Thyroid gland (tissue), 4 donors: ENCODE measurements at regions not wholly inside any gene's neighbourhood (a gene's known extent, or its start where the extent isn't known, plus 50 kb on each side); places are given as distances from the start of the nearest gene placed in this dataset.

Experiments
- POLR2A ChIP-seq, 2 donors: fragments of 450-650 bp; IDR thresholded peaks; one replicate each; pipeline ENCODE4 v1.6.1; 2017; ENCODE audit warnings: antibody characterized with exemption in 2 of 2, mild to moderate bottlenecking in 2 of 2, moderate library complexity in 1 of 2
- TF ChIP-seq, protein P1 (sequence below), 6 experiments: fragments of 200-600 bp in 3 of 6; fragments of 450-650 bp in 3 of 6; sonication (generic) in 3 of 6; IDR thresholded peaks; one replicate each; pipeline ENCODE4 v1.5.1; 2016 to 2019; ENCODE audit warnings: antibody characterized with exemption in 6 of 6, mild to moderate bottlenecking in 2 of 6, inconsistent platforms in 1 of 6, moderate library complexity in 1 of 6

DNA sequence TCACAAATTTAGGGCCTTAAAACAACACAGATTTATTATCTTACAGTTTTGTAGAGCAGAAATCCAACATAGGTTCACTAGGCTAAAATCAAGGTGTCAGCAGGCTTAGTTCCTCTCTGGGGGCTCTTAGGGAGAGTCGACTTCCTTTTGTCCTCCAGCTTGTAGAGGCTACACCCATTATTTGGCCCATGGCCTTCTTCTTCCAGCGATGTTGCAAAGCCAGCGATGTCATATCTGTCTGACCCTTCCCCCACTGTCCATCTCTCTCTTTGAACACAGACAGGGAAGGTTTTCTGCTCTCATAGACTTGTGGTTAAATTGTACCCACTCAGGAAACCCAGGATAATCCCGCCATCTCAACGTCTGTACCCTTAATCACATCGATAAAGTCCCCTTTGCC is 60.3 kb upstream of the SHB start:
- TF ChIP-seq, protein P1, sequence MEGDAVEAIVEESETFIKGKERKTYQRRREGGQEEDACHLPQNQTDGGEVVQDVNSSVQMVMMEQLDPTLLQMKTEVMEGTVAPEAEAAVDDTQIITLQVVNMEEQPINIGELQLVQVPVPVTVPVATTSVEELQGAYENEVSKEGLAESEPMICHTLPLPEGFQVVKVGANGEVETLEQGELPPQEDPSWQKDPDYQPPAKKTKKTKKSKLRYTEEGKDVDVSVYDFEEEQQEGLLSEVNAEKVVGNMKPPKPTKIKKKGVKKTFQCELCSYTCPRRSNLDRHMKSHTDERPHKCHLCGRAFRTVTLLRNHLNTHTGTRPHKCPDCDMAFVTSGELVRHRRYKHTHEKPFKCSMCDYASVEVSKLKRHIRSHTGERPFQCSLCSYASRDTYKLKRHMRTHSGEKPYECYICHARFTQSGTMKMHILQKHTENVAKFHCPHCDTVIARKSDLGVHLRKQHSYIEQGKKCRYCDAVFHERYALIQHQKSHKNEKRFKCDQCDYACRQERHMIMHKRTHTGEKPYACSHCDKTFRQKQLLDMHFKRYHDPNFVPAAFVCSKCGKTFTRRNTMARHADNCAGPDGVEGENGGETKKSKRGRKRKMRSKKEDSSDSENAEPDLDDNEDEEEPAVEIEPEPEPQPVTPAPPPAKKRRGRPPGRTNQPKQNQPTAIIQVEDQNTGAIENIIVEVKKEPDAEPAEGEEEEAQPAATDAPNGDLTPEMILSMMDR (IDR thresholded peaks at IDR 0.05): no peak
- TF ChIP-seq POLR2A (IDR thresholded peaks at IDR 0.05): no peak
